ENCODE measurements at regions not wholly inside any gene's neighbourhood (a gene's known extent, or its start where the extent isn't known, plus 50 kb on each side); places are given as distances from the start of the nearest gene placed in this dataset.

GRCh38 chr5:124869426-124870033, 123.1 kb upstream of the ZNF608 start:
- Histone ChIP-seq H3K79me2 (ENCODE audit: low read length) (no peaks in the 10 kb centered on the region), H3K4me3 (ENCODE audit: low read length) (no peak overlapping the region), H3K9me2 (replicated peaks; ENCODE audit: insufficient read depth, low read length) (no peaks in the 10 kb centered on the region), H3K9ac (ENCODE audit: low read length) (no peak overlapping the region), H3K27ac (ENCODE audit: low read length) (no peak overlapping the region), H3K4me2 (ENCODE audit: low read depth, low read length, poor library complexity, severe bottlenecking) (no peak overlapping the region), H3K27me3 (ENCODE audit: low read length) (no peaks in the 10 kb centered on the region), H3K4me1 (ENCODE audit: low read length) (no peaks in the 10 kb centered on the region), H3K36me3 (ENCODE audit: insufficient read depth, low read length) (no peaks in the 10 kb centered on the region), H4K20me1 (ENCODE audit: insufficient read depth, low read depth, low read length) (no peaks in the 10 kb centered on the region), H3K9me3 (ENCODE audit: low read length) (no peaks in the 10 kb centered on the region), H2AFZ (ENCODE audit: low read length) (no peak overlapping the region)
- DNase-seq: no peak

- Histone ChIP-seq H4K20me1 (ENCODE audit: insufficient read depth, low read depth, low read length) (no peaks in the 10 kb centered on the region), H3K27me3 (ENCODE audit: low read length) (no peaks in the 10 kb centered on the region)
- DNase-seq: no peak
Observed at GRCh38 chr5:124870070-124870469, 123.6 kb upstream of the ZNF608 start.

GRCh38 chr5:124871303-124871702, 124.9 kb upstream of the ZNF608 start:
- Histone ChIP-seq H3K4me2 (ENCODE audit: low read depth, low read length, poor library complexity, severe bottlenecking) (no peak overlapping the region), H3K4me3 (ENCODE audit: low read length) (no peak overlapping the region), H3K9ac (ENCODE audit: low read length) (no peak overlapping the region), H3K27me3 (ENCODE audit: low read length) (no peaks in the 10 kb centered on the region), H3K4me1 (ENCODE audit: low read length) (no peaks in the 10 kb centered on the region), H4K20me1 (ENCODE audit: insufficient read depth, low read depth, low read length) (no peaks in the 10 kb centered on the region), H3K36me3 (ENCODE audit: insufficient read depth, low read length) (no peaks in the 10 kb centered on the region), H2AFZ (ENCODE audit: low read length) (no peak overlapping the region), H3K27ac (ENCODE audit: low read length) (no peak overlapping the region), H3K9me2 (replicated peaks; ENCODE audit: insufficient read depth, low read length) (no peaks in the 10 kb centered on the region), H3K79me2 (ENCODE audit: low read length) (no peaks in the 10 kb centered on the region), H3K9me3 (ENCODE audit: low read length) (no peaks in the 10 kb centered on the region)
- DNase-seq: no peak

More at GRCh38 chr5:124870070-124870469, 123.6 kb upstream of the ZNF608 start:
- Histone ChIP-seq H3K9me3 (ENCODE audit: low read length) (no peaks in the 10 kb centered on the region), H3K4me1 (ENCODE audit: low read length) (no peaks in the 10 kb centered on the region), H3K9ac (ENCODE audit: low read length) (no peak overlapping the region), H3K36me3 (ENCODE audit: insufficient read depth, low read length) (no peaks in the 10 kb centered on the region), H3K4me2 (ENCODE audit: low read depth, low read length, poor library complexity, severe bottlenecking) (no peak overlapping the region), H3K27ac (ENCODE audit: low read length) (no peak overlapping the region), H2AFZ (ENCODE audit: low read length) (no peak overlapping the region), H3K79me2 (ENCODE audit: low read length) (no peaks in the 10 kb centered on the region), H3K9me2 (replicated peaks; ENCODE audit: insufficient read depth, low read length) (no peaks in the 10 kb centered on the region), H3K4me3 (ENCODE audit: low read length) (no peak overlapping the region)

GRCh38 chr5:124872086-124872485, 125.6 kb upstream of the ZNF608 start:
- no peaks in the 10 kb centered on the region for H3K36me3 ChIP-seq (ENCODE audit: insufficient read depth, low read length)
- H3K4me3 ChIP-seq (ENCODE audit: low read length): no peak overlapping the region
- H4K20me1 ChIP-seq (ENCODE audit: insufficient read depth, low read depth, low read length): no peaks in the 10 kb centered on the region
- no peak overlapping the region for H3K9ac ChIP-seq (ENCODE audit: low read length)
- H3K27ac ChIP-seq (ENCODE audit: low read length): no peak overlapping the region
- H3K4me1 ChIP-seq (ENCODE audit: low read length): no peaks in the 10 kb centered on the region
- no peak for DNase-seq
- H3K9me3 ChIP-seq (ENCODE audit: low read length): no peaks in the 10 kb centered on the region
- no peak overlapping the region for H3K4me2 ChIP-seq (ENCODE audit: low read depth, low read length, poor library complexity, severe bottlenecking)
- no peaks in the 10 kb centered on the region for H3K27me3 ChIP-seq (ENCODE audit: low read length)
- H3K79me2 ChIP-seq (ENCODE audit: low read length): no peaks in the 10 kb centered on the region
- H3K9me2 ChIP-seq (replicated peaks; ENCODE audit: insufficient read depth, low read length): no peaks in the 10 kb centered on the region
- H2AFZ ChIP-seq (ENCODE audit: low read length): no peak overlapping the region

GRCh38 chr5:124872615-124873014, 126.2 kb upstream of the ZNF608 start:
- Histone ChIP-seq H3K4me2 (ENCODE audit: low read depth, low read length, poor library complexity, severe bottlenecking) (no peak overlapping the region), H3K9me3 (ENCODE audit: low read length) (no peaks in the 10 kb centered on the region), H4K20me1 (ENCODE audit: insufficient read depth, low read depth, low read length) (no peaks in the 10 kb centered on the region), H3K9ac (ENCODE audit: low read length) (no peak overlapping the region), H3K4me3 (ENCODE audit: low read length) (no peak overlapping the region), H3K36me3 (ENCODE audit: insufficient read depth, low read length) (no peaks in the 10 kb centered on the region), H3K79me2 (ENCODE audit: low read length) (no peaks in the 10 kb centered on the region), H3K27me3 (ENCODE audit: low read length) (no peaks in the 10 kb centered on the region), H3K4me1 (ENCODE audit: low read length) (no peaks in the 10 kb centered on the region), H2AFZ (ENCODE audit: low read length) (no peak overlapping the region), H3K27ac (ENCODE audit: low read length) (no peak overlapping the region), H3K9me2 (replicated peaks; ENCODE audit: insufficient read depth, low read length) (no peaks in the 10 kb centered on the region)
- no peak for DNase-seq

- Histone ChIP-seq H3K9me3 (ENCODE audit: low read length) (no peaks in the 10 kb centered on the region), H4K20me1 (ENCODE audit: insufficient read depth, low read depth, low read length) (no peaks in the 10 kb centered on the region), H2AFZ (ENCODE audit: low read length) (no peak overlapping the region), H3K9ac (ENCODE audit: low read length) (no peak overlapping the region), H3K27ac (ENCODE audit: low read length) (no peak overlapping the region), H3K4me3 (ENCODE audit: low read length) (no peak overlapping the region), H3K36me3 (ENCODE audit: insufficient read depth, low read length) (no peaks in the 10 kb centered on the region), H3K27me3 (ENCODE audit: low read length) (no peaks in the 10 kb centered on the region), H3K79me2 (ENCODE audit: low read length) (no peaks in the 10 kb centered on the region), H3K4me2 (ENCODE audit: low read depth, low read length, poor library complexity, severe bottlenecking) (no peak overlapping the region), H3K9me2 (replicated peaks; ENCODE audit: insufficient read depth, low read length) (no peaks in the 10 kb centered on the region), H3K4me1 (ENCODE audit: low read length) (no peaks in the 10 kb centered on the region)
- no peak for DNase-seq
Observed at GRCh38 chr5:124873188-124873587, 126.7 kb upstream of the ZNF608 start.

DNA sequence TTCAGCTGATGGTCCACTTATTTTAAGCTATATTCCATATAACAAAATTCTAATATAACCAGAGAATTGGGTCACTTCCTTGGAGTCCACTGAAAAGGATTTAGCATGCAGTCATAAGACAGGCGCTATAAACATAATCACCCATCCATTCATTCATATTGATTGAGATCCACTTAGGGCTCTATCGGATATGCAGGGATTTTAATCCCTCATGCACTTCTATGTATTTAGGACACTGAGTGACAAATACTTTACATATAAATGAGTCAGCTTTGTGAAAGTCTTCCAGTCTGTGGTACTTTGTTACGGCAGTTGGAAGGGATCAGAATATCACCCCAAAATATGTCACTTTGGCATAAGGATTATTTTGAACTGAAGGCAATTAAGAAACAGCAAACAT, 127.3 kb upstream of the ZNF608 start:
- Histone ChIP-seq H3K9me3 (ENCODE audit: low read length) (no peaks in the 10 kb centered on the region), H3K9ac (ENCODE audit: low read length) (no peak overlapping the region), H3K27me3 (ENCODE audit: low read length) (no peaks in the 10 kb centered on the region), H3K27ac (ENCODE audit: low read length) (no peak overlapping the region), H3K4me1 (ENCODE audit: low read length) (no peaks in the 10 kb centered on the region), H4K20me1 (ENCODE audit: insufficient read depth, low read depth, low read length) (no peaks in the 10 kb centered on the region), H3K79me2 (ENCODE audit: low read length) (no peaks in the 10 kb centered on the region), H2AFZ (ENCODE audit: low read length) (no peak overlapping the region), H3K36me3 (ENCODE audit: insufficient read depth, low read length) (no peaks in the 10 kb centered on the region), H3K4me3 (ENCODE audit: low read length) (no peak overlapping the region), H3K9me2 (replicated peaks; ENCODE audit: insufficient read depth, low read length) (no peaks in the 10 kb centered on the region), H3K4me2 (ENCODE audit: low read depth, low read length, poor library complexity, severe bottlenecking) (no peak overlapping the region)
- DNase-seq: no peak

DNA sequence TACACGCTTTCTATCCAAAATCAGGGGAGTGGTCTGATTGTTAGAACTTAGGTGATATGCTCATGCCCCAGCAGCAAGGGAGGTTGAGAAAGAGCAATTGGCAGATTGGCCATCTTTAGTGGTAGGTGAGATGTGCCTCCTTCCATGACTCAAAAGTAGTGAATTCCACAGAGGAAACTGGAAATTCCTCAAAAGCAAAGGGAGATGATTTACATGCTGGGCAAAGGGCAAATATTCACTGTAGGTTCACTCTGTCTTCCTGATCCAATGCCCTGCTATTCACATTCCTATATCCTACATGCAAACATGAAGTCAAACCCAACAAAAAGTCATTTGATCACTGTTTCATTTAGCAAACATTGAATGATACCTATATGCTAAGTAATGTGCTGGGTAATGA, 130.1 kb upstream of the ZNF608 start:
- Histone ChIP-seq H3K27ac (ENCODE audit: low read length) (no peak overlapping the region), H3K36me3 (ENCODE audit: insufficient read depth, low read length) (no peaks in the 10 kb centered on the region), H3K4me3 (ENCODE audit: low read length) (no peak overlapping the region), H3K79me2 (ENCODE audit: low read length) (no peaks in the 10 kb centered on the region), H4K20me1 (ENCODE audit: insufficient read depth, low read depth, low read length) (no peaks in the 10 kb centered on the region), H2AFZ (ENCODE audit: low read length) (no peak overlapping the region), H3K27me3 (ENCODE audit: low read length) (no peaks in the 10 kb centered on the region), H3K4me2 (ENCODE audit: low read depth, low read length, poor library complexity, severe bottlenecking) (no peak overlapping the region), H3K9me3 (ENCODE audit: low read length) (no peaks in the 10 kb centered on the region), H3K4me1 (ENCODE audit: low read length) (no peaks in the 10 kb centered on the region), H3K9me2 (replicated peaks; ENCODE audit: insufficient read depth, low read length) (no peaks in the 10 kb centered on the region), H3K9ac (ENCODE audit: low read length) (no peak overlapping the region)
- no peak for DNase-seq

- no peak for DNase-seq
- Histone ChIP-seq H3K79me2 (ENCODE audit: low read length) (no peaks in the 10 kb centered on the region), H3K4me1 (ENCODE audit: low read length) (no peaks in the 10 kb centered on the region), H3K36me3 (ENCODE audit: insufficient read depth, low read length) (no peaks in the 10 kb centered on the region), H3K9me2 (replicated peaks; ENCODE audit: insufficient read depth, low read length) (no peaks in the 10 kb centered on the region), H2AFZ (ENCODE audit: low read length) (no peak overlapping the region), H3K27me3 (ENCODE audit: low read length) (no peaks in the 10 kb centered on the region), H3K9ac (ENCODE audit: low read length) (no peak overlapping the region), H3K4me2 (ENCODE audit: low read depth, low read length, poor library complexity, severe bottlenecking) (no peak overlapping the region), H4K20me1 (ENCODE audit: insufficient read depth, low read depth, low read length) (no peaks in the 10 kb centered on the region), H3K27ac (ENCODE audit: low read length) (no peak overlapping the region), H3K4me3 (ENCODE audit: low read length) (no peak overlapping the region), H3K9me3 (ENCODE audit: low read length) (no peaks in the 10 kb centered on the region)
Observed at GRCh38 chr5:124876983-124877382, 130.5 kb upstream of the ZNF608 start.

Measured in Karpas-422 (cell line).